Right renal pelvis (tissue), 4 donors: ENCODE measurements at regions not wholly inside any gene's neighbourhood (a gene's known extent, or its start where the extent isn't known, plus 50 kb on each side); places are given as distances from the start of the nearest gene placed in this dataset.
"Not testable (repeated sequence)": the region's sequence is repeated elsewhere in the genome, so short reads cannot be mapped to it uniquely, and the experiment has no call there.

Source experiments
- DNase-seq, 4 donors: peaks; one replicate each; pipeline ENCODE4 v3.0.0-alpha.2; 2013; ENCODE audit warnings: low read depth in 4 of 4, low spot score in 3 of 4, missing footprints in 1 of 4

DNA sequence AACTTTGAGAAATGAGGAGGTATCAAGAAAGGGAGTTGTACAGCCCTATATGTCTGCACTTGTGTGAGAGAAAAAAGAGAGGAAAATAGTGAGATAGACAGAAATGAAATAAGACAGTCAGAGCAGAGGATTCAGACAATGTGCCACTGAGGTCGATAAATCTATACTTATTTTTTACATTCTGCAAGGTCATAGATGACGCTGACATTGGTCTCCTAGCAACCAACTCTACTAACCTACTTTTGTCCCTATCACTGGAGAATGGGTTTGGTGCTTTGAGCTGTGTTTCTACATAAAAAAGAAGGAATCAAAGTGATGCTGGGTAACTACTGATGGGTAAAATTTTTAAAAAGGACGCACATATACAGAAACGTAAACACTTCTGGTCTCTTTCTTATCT is 573.3 kb upstream of the RORB start:
- no peak for DNase-seq

DNA sequence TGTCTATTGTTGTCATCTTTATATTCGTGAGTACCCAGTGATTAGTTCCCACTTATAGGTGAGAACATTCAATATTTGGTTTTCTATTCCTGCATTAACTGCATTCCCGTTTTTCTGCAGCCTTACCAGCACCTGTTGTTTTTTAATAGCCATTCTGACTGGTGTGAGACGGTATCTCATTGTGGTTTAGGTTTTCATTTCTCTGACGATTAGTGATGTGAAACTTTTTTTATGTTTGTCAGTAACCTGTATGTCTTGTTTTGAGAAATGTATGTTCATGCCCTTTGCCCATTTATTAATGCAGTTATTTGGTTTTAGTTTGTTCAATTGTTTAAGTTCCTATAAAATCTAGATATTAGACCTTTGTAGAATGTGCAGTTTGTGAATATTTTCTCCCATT is 546.0 kb upstream of the RORB start:
- no peak for DNase-seq

DNA sequence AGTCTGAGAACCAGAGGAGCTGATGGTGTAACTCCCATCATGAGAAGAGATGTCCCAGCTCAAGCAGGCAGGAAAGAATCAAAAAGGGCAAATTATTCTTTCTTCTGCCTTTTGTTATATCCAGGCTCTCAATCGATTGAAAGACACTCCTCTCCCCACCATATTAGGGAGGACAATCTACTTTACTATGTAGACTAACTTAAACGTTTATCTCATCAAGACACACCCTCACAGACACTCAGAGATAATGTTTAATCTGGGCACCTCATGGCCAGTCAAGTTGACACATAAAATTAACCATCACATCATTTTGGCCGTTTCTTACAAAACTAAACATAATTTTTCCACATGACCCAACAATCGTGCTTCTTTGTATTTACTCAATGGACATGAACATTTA is 534.3 kb upstream of the RORB start:
- no peak for DNase-seq

DNA sequence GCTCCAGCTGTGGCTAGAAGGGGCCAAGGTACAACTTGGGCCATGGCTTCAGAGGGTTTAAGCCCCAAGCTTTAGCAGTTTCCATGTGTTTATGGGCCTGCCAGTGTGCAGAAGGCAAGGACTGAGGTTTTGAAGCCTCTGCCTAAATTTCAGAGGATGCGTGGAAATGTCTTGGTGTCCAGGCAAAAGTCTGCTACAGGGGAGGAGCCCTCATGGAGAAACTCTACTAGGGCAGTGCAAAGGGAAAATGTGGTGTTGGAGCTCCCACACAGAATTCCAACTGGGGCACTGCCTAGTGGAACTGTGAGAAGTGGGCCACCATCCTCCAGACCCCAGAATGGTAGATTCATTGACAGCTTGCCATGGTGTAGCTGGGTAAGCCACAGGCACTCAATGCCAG is 527.2 kb upstream of the RORB start:
- DNase-seq, result no peak

DNA sequence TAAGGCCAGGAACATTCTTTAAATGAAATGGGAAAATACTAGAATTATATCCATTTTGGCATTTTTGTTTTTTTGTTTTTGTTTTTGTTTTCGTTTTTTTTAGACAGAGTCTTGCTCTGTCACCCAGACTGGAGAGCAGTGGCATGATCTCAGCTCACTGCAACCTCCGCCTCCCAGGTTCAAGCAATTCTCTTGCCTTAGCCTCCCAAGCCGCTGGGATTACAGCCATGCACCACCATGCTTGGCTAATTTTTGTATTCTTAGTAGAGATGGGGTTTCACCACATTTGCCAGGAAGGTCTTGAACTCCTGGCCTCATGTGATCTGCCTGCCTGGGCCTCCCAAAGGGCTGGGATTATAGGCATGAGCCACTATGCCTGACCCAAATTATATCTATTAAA is 520.7 kb upstream of the RORB start:
- not testable (repeated sequence) for DNase-seq

DNA sequence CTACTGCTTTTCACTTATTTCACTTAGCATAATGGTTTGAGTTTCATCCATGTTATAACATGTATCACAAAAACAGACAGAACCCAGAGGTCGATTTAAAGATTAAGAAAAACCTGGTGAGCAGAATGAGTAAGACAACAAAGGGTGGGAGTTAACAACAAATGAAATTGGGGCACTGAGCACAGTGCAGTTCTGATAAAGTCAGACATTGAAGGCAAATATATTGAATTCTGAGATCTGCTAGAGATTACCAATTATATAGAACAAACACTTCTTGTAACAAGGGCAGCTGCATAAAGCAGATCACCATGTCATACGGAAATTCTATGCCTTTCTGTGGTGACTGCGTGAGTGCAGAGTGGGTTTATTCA is 517.3 kb upstream of the RORB start:
- DNase-seq, result no peak

DNA sequence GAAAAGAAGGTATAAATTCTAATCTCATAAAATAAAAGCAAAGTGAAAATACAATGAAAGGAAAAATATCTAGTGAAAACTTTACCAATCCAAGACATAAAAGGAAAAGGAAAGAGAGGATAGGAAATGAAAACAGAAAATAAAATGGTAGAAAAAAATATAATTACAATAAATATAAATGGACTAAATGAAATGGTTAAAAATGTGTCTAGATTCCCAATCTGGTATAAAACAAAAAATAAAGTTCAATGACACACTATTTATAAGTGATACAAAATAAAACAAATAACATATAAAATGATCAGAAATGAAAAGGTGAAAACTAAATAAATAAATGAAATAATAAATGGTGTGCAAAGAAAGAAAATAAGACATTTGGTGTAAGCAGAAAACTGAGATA is 516.4 kb upstream of the RORB start:
- DNase-seq, result no peak

DNA sequence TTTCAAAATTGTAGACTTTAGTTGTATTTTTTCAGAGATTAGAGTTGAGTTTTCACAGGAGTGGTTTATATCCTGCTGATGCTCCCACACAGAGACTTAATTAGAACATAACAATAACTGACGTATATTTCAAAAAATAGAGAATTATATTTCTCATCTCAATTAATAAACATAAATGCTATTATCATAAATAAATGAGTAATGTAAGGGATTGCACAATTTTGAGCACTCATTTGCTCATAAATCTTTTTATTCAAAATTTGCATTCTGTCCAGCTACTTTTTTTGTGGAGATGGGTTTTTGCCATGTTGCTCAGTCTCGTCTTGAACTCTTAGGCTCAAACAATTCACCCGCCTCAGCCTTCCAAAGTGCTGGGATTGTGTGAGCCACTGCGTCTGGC is 515.7 kb upstream of the RORB start:
- no peak for DNase-seq

DNA sequence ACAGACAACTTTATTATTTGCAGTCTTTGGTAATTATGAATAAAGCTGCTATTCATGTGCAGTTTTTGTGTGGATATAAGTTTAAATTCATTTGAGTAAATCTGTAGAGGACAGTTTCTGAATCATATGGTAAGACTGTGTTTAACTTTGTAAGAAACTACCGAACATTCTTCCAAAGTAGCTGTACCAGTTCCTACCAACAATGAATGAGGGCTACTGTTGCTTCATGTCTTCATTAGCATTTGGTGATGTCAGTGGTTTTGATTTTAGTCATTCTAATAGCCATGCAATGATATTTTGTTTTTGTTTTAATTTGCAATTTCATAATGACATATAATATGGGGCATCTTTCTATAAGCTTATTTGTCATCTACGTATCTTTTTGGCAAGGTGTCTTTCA is 501.3 kb upstream of the RORB start:
- DNase-seq, result no peak

DNA sequence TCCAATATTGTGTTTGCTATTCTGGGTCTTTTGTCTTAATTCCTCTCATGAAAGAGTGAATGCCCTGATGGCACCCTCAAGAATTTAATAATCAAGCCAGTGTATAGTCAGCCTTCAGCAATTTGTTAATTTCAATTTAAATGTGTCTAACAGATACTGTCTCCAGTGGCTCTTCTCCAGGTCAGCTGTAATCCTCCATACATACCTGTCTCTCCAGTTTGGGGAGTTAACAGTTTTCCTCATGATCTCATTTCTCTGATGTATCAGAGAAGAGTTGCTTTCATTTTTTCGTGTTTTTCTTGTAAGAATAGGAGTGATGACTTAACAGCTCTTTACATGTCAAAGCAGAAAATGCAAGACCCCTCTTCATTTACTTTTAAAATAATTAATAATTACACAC is 500.3 kb upstream of the RORB start:
- no peak for DNase-seq

DNA sequence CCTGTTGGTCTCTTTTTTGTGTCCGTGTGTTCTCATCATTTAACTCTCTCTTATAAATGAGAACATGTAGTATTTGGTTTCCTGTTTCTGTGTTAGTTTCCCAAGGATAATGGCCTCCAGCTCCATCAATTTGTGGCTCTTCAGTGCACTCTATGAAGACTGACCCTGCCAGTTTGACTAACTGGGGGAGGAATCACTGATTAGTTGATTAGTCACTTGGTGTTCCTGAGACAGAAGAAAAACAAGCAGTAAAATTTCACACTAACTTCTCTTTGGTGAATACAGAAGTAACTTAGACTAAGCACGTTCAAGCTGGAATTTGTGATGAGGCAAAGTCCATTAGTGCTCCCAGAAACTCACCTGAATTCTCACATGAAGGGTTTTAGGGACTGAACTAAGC is 495.8 kb upstream of the RORB start:
- no peak for DNase-seq

DNA sequence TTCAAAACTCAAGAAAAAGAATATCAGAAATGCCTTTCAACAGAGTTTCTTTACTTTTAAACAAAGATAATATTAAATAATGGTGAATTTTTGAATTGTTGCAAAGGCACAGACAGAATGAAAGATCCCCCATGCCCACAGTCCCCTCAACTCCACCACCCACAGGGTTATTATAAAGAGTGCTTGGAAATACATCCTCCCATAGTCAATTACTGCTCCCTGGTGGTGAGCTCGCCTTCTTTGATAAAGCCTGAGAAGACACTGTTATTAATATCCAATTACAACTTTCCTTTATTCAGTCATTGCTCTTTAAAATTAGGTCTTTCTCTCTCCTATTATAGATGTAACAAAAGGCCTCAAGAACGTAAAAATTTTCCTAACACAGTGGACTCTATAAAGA is 490.2 kb upstream of the RORB start:
- no peak for DNase-seq

DNA sequence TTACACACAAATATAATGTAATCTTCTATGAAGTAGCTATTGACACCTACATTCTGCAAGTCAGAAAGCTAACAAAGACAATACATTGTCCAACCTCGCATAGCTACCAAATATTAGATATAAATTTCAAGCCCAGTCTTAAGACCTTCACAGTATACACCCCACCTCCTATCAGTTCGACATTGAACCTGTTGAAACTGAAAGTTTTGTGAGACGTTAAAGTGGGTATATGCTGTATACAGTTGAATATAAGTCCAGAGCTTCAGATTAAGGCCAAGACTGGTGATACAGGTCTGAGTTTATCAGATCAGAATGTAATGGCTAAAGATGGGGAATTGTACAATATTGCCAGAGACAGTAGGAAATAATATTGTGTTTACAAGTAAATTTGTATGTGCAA is 489.3 kb upstream of the RORB start:
- DNase-seq, result no peak

DNA sequence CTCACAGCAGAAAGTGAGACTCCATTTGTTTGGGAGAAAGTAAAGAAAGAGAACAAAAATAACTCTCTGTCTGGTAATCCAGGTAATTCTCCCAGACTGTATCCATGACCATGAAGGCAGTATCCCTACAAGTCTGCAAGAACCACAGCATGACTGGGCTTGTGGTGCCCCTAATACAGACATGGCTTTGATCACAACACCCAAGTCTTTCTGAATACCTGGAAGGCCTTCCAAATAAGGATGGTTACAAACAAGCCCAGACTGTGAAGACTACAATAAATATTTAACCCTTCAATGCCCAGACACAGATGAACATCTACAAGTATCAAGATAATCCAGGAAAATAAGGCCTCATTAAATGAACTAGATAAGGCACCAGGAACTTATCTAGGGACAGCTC is 481.1 kb upstream of the RORB start:
- no peak for DNase-seq

DNA sequence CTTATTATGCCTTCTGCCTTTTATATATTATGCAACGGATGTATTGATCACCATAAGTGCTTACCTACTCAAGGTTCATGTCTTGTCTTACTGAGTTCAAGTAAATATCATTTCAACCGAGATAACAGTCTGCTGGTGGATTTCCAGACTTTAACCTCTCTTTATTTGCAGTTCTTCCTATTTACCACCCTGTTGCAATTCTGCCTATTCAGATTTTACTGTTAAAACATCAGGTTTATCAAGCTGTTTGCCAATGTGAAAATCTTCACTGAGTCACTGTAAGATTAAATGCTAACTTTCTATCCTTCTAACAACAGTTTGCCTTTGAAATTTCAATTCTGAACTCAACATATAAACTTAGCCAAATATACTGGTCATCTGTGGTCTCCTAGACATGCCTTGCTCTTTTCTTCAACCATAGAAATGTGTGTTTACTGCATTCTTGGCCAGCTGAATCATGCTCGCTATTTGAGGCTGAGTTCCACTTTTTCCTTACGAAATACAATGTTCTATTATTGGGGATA is 471.7 kb upstream of the RORB start:
- DNase-seq, result no peak

DNA sequence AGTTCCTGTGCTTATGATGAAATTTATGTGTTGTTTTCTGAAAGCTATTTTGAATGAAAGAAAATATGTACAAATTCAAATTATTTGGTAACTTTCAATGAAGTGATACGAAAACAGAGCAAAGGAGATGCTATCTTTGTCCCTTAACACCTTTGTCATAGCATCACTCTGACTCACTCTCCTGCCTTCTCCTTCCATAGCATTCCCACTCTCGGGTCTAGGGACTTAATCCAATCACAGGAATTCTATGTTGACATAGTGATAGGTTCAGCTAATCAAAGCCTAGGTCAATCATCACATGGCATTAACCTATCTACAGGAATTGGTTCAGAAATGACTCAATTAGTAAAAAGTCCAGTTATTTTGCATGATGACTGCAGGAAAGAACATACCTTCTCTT is 464.7 kb upstream of the RORB start:
- no peak for DNase-seq

DNA sequence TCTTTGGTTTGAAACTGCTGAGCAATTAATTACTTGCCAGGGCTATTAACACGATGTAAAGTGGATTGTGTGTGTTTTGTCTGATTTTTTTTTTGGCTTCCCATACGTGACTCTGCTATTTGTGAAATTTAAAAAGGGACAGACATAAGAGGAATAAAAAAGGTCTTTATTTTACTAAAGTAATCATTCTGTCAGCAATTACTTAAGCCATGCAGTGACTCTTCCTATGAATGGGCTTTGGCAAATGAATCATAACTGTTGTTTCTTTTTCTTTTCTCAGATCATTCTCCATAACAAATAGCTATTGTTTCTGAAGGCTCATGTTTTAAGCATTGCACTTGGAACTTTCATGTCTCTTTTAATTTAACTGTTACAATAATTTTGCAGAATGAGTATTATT is 461.3 kb upstream of the RORB start:
- no peak for DNase-seq

DNA sequence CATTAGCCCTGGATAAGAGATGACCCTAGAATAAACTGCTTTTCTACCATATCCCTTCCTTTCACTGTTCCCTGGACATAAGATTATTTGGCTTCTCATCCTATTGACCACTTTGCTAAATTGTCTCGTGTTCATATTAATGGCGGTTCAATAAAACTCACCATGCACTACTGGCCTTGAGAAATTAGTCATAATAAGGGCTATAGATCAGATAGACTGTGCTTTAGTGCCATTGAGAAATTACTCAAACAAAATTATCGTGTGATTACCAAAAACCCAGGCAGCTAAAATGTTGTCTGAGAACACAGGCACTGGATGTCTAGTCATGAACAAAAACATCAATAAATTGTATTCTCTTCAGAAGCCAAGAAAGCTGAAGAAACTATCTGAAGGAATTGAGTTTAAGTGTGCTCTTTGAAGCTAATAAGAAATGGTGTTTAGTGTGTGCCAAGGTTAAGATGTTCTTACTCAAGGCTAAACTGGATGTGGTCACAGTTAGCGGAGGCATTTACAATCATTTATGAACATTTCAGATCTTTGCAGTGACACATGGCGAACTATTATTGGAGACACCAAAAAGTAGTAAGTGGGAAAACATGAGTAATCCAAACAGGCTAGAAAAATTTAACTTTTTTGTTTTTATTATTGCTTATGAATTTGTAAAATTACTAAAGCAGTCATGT is 460.4 kb upstream of the RORB start:
- no peak for DNase-seq

DNA sequence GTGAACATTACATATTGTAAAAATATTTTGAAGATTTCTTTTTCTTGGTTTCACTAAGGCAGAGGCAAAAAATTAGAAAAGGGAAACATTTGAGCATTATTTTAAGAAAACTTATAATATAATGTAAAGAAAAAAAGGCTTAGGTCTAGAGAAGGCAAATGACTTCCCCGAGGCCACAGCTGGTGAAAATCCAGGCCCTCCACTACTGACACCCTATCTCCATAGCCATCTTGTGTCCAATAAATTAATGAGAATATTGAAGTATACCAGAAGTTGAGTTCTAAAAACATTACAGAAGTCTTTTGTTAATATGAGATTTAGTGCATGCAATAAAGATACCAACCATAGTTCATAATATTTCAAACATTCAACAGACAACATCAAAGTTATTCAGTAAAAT is 459.9 kb upstream of the RORB start:
- no peak for DNase-seq

DNA sequence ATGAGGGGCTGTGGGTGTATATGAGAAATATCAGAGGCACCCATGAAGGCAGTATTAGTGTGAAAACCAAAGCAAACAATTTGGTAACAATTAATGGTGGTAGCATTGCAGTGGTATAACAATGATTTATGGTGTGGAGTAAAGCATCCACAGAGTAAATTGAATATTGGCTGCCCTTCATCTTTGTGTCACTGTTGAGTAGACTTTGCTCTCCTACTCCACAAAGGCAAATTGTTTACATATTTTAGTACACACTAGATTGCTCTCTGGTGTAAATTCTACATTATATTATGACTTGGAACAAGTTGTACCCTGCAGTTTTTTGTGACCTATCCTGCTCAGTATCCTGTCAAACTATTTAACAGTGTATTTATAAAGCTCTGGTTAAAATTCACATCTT is 455.5 kb upstream of the RORB start:
- no peak for DNase-seq

DNA sequence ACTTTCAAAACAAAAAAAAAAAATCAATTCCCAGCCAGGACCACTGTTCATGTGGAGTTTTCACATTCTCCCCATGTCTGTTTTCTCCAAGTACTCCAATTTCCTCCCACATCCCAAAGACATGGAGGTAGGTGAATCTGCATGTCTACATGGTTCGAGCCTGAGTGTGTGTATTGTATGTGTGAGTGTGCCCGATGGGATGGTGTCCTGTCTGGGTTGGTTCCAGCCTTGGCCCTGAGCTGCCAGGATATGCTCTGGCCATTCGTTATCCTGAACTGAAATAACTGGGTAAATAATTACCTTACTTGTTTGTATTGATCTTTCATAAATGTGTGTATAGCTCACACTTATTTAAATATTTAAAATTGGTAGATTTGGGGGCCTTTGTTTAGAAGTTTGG is 452.3 kb upstream of the RORB start:
- no peak for DNase-seq

DNA sequence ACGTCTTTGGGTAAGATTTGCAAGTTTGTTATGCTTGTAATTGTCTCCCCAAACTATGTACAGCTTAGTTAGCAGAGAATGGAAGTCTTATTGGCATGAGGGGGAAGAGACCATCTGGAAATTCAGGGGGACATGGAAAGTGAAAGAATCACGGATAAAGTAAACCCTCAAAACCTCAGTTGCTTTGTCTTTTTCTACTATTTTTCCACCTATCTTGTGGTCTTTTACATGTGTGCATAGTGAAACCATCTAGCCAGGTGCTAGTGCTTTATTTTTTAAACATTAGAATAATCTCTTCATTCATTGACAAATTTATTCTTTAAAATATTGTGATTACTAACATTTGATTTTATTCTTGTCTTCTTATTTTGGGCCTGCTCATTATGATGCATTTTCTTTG is 441.1 kb upstream of the RORB start:
- no peak for DNase-seq

DNA sequence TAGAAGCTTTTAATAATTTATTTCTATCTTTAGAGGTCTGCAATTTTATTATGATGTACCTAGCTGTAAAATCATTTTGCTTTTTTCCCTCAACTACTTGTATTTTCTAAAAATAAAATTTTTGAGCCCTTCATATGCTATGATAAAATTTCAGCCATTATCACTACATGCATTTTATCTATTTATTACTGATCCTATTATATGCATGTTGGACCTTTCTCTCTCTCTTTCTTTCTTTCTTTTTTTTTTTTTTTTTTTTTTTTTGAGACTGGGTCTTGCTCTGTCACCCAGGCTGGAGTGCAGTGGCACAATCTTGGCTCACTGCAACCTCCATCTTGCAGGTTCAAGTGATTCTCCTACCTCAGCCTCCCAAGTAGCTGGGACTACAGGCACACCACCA is 440.1 kb upstream of the RORB start:
- DNase-seq, result not testable (repeated sequence)
